Transverse colon (tissue), 4 donors: ENCODE measurements at regions not wholly inside any gene's neighbourhood (a gene's known extent, or its start where the extent isn't known, plus 50 kb on each side); places are given as distances from the start of the nearest gene placed in this dataset.

Source experiments
- CTCF ChIP-seq, 5 experiments: fragments of 200-600 bp in 3 of 5; fragments of 450-650 bp in 2 of 5; sonication (generic) in 3 of 5; IDR thresholded peaks; 1 replicate in 2 of 5; 2 replicates in 3 of 5; pipeline ENCODE4 v1.5.1; 2016 to 2017; ENCODE audit warnings: antibody characterized with exemption in 5 of 5, inconsistent platforms in 3 of 5, mild to moderate bottlenecking in 2 of 5, moderate library complexity in 1 of 5
- POLR2AphosphoS5 ChIP-seq, 3 donors: sonication (generic); formaldehyde crosslinking; IDR thresholded peaks; one replicate each; pipeline ENCODE4 v1.6.1; 2016; ENCODE audit warnings: antibody characterized with exemption in 3 of 3

GRCh38 chr12:125696054-125696453 is 630.8 kb downstream of the AACS start:
- no peak for TF ChIP-seq POLR2AphosphoS5 (IDR thresholded peaks at IDR 0.05)
- TF ChIP-seq CTCF (IDR thresholded peaks at IDR 0.05) = no peak
